Neural progenitor cell (in vitro differentiated cells): ENCODE measurements at regions not wholly inside any gene's neighbourhood (a gene's known extent, or its start where the extent isn't known, plus 50 kb on each side); places are given as distances from the start of the nearest gene placed in this dataset.

Experiments
- DNase-seq: peaks from one replicate; pipeline ENCODE4 v3.0.0-alpha.2; 2016; ENCODE audit warnings: low spot score
- H2AFZ ChIP-seq: fragments of 200-600 bp; sonication (generic); replicated peaks from 2 replicates; pipeline ENCODE4 v1.6.1; 2016; ENCODE audit warnings: antibody characterized with exemption
- H3F3A ChIP-seq: fragments of 200-600 bp; sonication (generic); 2 replicates; pipeline ENCODE4 v1.6.1; 2016; ENCODE audit warnings: antibody characterized with exemption, low read depth
- H3K27ac ChIP-seq: fragments of 200-600 bp; sonication (generic); 2 replicates; pipeline ENCODE4 v1.5.1; 2016; ENCODE audit warnings: mild to moderate bottlenecking
- H3K27me3 ChIP-seq: fragments of 200-600 bp; sonication (generic); 2 replicates; pipeline ENCODE4 v1.6.1; 2016; ENCODE audit warnings: mild to moderate bottlenecking, moderate library complexity
- H3K36me3 ChIP-seq: fragments of 200-600 bp; sonication (generic); 2 replicates; pipeline ENCODE4 v1.5.1; 2016
- H3K4me1 ChIP-seq: fragments of 200-600 bp; sonication (generic); 2 replicates; pipeline ENCODE4 v1.6.1; 2016; ENCODE audit warnings: mixed run types
- H3K4me2 ChIP-seq: fragments of 200-600 bp; sonication (generic); 2 replicates; pipeline ENCODE4 v1.6.1; 2016
- H3K4me3 ChIP-seq: fragments of 200-600 bp; sonication (generic); 2 replicates; pipeline ENCODE4 v1.5.1; 2016
- H3K79me2 ChIP-seq: fragments of 200-600 bp; sonication (generic); 2 replicates; pipeline ENCODE4 v1.6.1; 2016; ENCODE audit warnings: low read depth
- H3K9ac ChIP-seq: fragments of 200-600 bp; sonication (generic); 2 replicates; pipeline ENCODE4 v1.6.1; 2016
- H3K9me3 ChIP-seq: fragments of 200-600 bp; sonication (generic); 2 replicates; pipeline ENCODE4 v1.5.1; 2016; ENCODE audit warnings: low read depth
- H4K20me1 ChIP-seq: fragments of 200-600 bp; sonication (generic); 2 replicates; pipeline ENCODE4 v1.6.1; 2016; ENCODE audit warnings: low read depth
- H3K27ac Mint-ChIP-seq: 3 replicates; pipeline ENCODE4 v1.8.0; 2021; ENCODE audit warnings: mixed read lengths
- H3K27me3 Mint-ChIP-seq: 2 replicates; pipeline ENCODE4 v1.8.0; 2022; ENCODE audit warnings: low read depth, mild to moderate bottlenecking, inconsistent platforms, moderate library complexity, mixed read lengths; ENCODE audit not compliant: insufficient read depth
- H3K36me3 Mint-ChIP-seq: 3 replicates; pipeline ENCODE4 v1.8.0; 2021; ENCODE audit warnings: mixed read lengths
- H3K4me1 Mint-ChIP-seq: 3 replicates; pipeline ENCODE4 v1.8.0; 2021; ENCODE audit warnings: mixed read lengths
- H3K4me3 Mint-ChIP-seq: 3 replicates; pipeline ENCODE4 v1.8.0; 2021; ENCODE audit warnings: mild to moderate bottlenecking, moderate library complexity, mixed read lengths
- H3K9me3 Mint-ChIP-seq: 3 replicates; pipeline ENCODE4 v1.8.0; 2020; ENCODE audit warnings: mixed read lengths
- CTCF ChIP-seq: fragments of 200-600 bp; sonication (generic); IDR thresholded peaks from 2 replicates; pipeline ENCODE4 v1.5.1; 2017; ENCODE audit warnings: antibody characterized with exemption, mild to moderate bottlenecking
- EZH2 ChIP-seq: fragments of 200-600 bp; sonication (generic); IDR thresholded peaks from 2 replicates; pipeline ENCODE4 v1.6.1; 2017; ENCODE audit warnings: antibody characterized with exemption, mild to moderate bottlenecking, moderate library complexity
- EZH2phosphoT487 ChIP-seq: fragments of 200-600 bp; sonication (generic); IDR thresholded peaks from 2 replicates; pipeline ENCODE4 v1.6.1; 2017; ENCODE audit warnings: antibody characterized with exemption

- Histone ChIP-seq H3K4me1 (no peaks in the 10 kb centered on the region), H2AFZ (no peak overlapping the region), H3F3A (no peaks in the 10 kb centered on the region), H3K27ac (no peak overlapping the region), H3K27me3 (no peaks in the 10 kb centered on the region), H4K20me1 (no peaks in the 10 kb centered on the region), H3K9ac (no peak overlapping the region), H3K4me2 (no peak overlapping the region), H3K79me2 (no peaks in the 10 kb centered on the region), H3K36me3 (no peaks in the 10 kb centered on the region), H3K9me3 (no peaks in the 10 kb centered on the region), H3K4me3 (no peak overlapping the region)
- Mint-ChIP-seq H3K36me3 (no peaks in the 10 kb centered on the region), H3K9me3 (no peaks in the 10 kb centered on the region), H3K4me1 (no peaks in the 10 kb centered on the region), H3K27ac (no peak overlapping the region), H3K27me3 (no peaks in the 10 kb centered on the region), H3K4me3 (no peak overlapping the region)
- TF ChIP-seq EZH2 (no peak), EZH2phosphoT487 (no peak), CTCF (no peak)
- no peak for DNase-seq
These were observed 756.7 kb downstream of the PCDH19 start for GRCh38 chrX:99653352-99653751.

- no peak overlapping the region for H3K9ac ChIP-seq
- H3K27ac ChIP-seq, result no peak overlapping the region
- DNase-seq, result no peak
- no peaks in the 10 kb centered on the region for H3K4me1 ChIP-seq
- Mint-ChIP-seq H3K4me3 (no peak overlapping the region), H3K9me3 (no peaks in the 10 kb centered on the region), H3K27ac (no peak overlapping the region), H3K4me1 (no peaks in the 10 kb centered on the region), H3K36me3 (no peaks in the 10 kb centered on the region), H3K27me3 (no peaks in the 10 kb centered on the region)
- no peak overlapping the region for H2AFZ ChIP-seq
- no peaks in the 10 kb centered on the region for H3K27me3 ChIP-seq
- no peaks in the 10 kb centered on the region for H3K79me2 ChIP-seq
- no peaks in the 10 kb centered on the region for H3K36me3 ChIP-seq
- no peaks in the 10 kb centered on the region for H4K20me1 ChIP-seq
- no peaks in the 10 kb centered on the region for H3F3A ChIP-seq
- H3K4me2 ChIP-seq, result no peak overlapping the region
- peaks cover 4% of the 10 kb centered on the region for H3K9me3 ChIP-seq
- no peak overlapping the region for H3K4me3 ChIP-seq
- TF ChIP-seq EZH2 (no peak), CTCF (no peak), EZH2phosphoT487 (no peak)
These were observed 797.0 kb downstream of the PCDH19 start for GRCh38 chrX:99613041-99613440.

- DNase-seq, result peak; percentile 10
- H3K79me2 ChIP-seq, result no peaks in the 10 kb centered on the region
- peak overlapping the region; percentile 12 for H3K4me2 ChIP-seq
- no peaks in the 10 kb centered on the region for H4K20me1 ChIP-seq
- no peak overlapping the region for H3K4me3 Mint-ChIP-seq
- H3K27me3 ChIP-seq, result no peaks in the 10 kb centered on the region
- H3K36me3 ChIP-seq, result no peaks in the 10 kb centered on the region
- H3K36me3 Mint-ChIP-seq, result no peaks in the 10 kb centered on the region
- H3K9me3 ChIP-seq, result peaks cover 6% of the 10 kb centered on the region
- H3F3A ChIP-seq, result no peaks in the 10 kb centered on the region
- peaks cover 8% of the 10 kb centered on the region for H3K4me1 Mint-ChIP-seq
- no peak overlapping the region for H3K9ac ChIP-seq
- H3K9me3 Mint-ChIP-seq, result no peaks in the 10 kb centered on the region
- TF ChIP-seq CTCF (no peak), EZH2phosphoT487 (no peak), EZH2 (no peak)
- no peaks in the 10 kb centered on the region for H3K27me3 Mint-ChIP-seq
- H3K4me1 ChIP-seq, result peaks cover 10% of the 10 kb centered on the region
- H2AFZ ChIP-seq, result no peak overlapping the region
- no peak overlapping the region for H3K4me3 ChIP-seq
- no peak overlapping the region for H3K27ac ChIP-seq
- peak overlapping the region; percentile 61 for H3K27ac Mint-ChIP-seq
These were observed 806.8 kb downstream of the PCDH19 start for GRCh38 chrX:99603091-99603814.
